Esophagus squamous epithelium (tissue), 5 donors: ENCODE measurements at regions not wholly inside any gene's neighbourhood (a gene's known extent, or its start where the extent isn't known, plus 50 kb on each side); places are given as distances from the start of the nearest gene placed in this dataset.

Experiments used
- DNase-seq: peaks from one replicate; lab custom pipeline; 2025; lab: John Stamatoyannopoulos, UW
- H3K27ac ChIP-seq, 4 donors: fragments of 200-600 bp; sonication (generic); one replicate each; pipeline ENCODE4 v1.5.1; 2016 to 2019; ENCODE audit warnings: mild to moderate bottlenecking in 1 of 4
- H3K27me3 ChIP-seq, 4 donors: fragments of 200-600 bp; sonication (generic); 1 replicate in 3 of 4; 2 replicates in 1 of 4; pipeline versions ENCODE4 v1.5.1 to v1.6.0; 2017 to 2021; ENCODE audit warnings: antibody characterized with exemption in 1 of 4
- H3K36me3 ChIP-seq, 3 donors: fragments of 200-600 bp; sonication (generic); one replicate each; pipeline ENCODE4 v1.5.1; 2016 to 2019
- H3K4me1 ChIP-seq, 3 donors: fragments of 200-600 bp; sonication (generic); one replicate each; pipeline ENCODE4 v1.5.1; 2017 to 2019
- H3K4me3 ChIP-seq, 4 donors: fragments of 200-600 bp; sonication (generic); 1 replicate in 3 of 4; 2 replicates in 1 of 4; pipeline ENCODE4 v1.5.1; 2016 to 2019; ENCODE audit warnings: mild to moderate bottlenecking in 2 of 4, moderate library complexity in 1 of 4
- H3K9me3 ChIP-seq, 3 donors: fragments of 200-600 bp; sonication (generic); one replicate each; pipeline ENCODE4 v1.5.1; 2016 to 2019
- POLR2A ChIP-seq, 4 donors: fragments of 450-650 bp; IDR thresholded peaks; one replicate each; pipeline ENCODE4 v1.6.1; 2017; ENCODE audit warnings: antibody characterized with exemption in 4 of 4, mild to moderate bottlenecking in 4 of 4, moderate library complexity in 3 of 4
- WGBS, 2 donors: methylation state at CpG; one replicate each; pipeline ENCODE4 v1.1.5; 2018; 5-methylcytosine and 5-hydroxymethylcytosine counted together
- intact Hi-C: fragments of 100-400 bp; cut with DNase I; formaldehyde crosslinking; loops from one replicate; pipeline ENCODE4 v1.15.0; 2022
- TF ChIP-seq, protein P1 (sequence below), 6 experiments: fragments of 450-650 bp in 4 of 6; fragments of 200-600 bp in 2 of 6; sonication (generic) in 2 of 6; IDR thresholded peaks; one replicate each; pipeline ENCODE4 v1.5.1; 2016 to 2019; ENCODE audit warnings: antibody characterized with exemption in 6 of 6, mild to moderate bottlenecking in 4 of 6, moderate library complexity in 4 of 6
- donor health status: DM: yes; HTN: yes; CAD: no.

DNA sequence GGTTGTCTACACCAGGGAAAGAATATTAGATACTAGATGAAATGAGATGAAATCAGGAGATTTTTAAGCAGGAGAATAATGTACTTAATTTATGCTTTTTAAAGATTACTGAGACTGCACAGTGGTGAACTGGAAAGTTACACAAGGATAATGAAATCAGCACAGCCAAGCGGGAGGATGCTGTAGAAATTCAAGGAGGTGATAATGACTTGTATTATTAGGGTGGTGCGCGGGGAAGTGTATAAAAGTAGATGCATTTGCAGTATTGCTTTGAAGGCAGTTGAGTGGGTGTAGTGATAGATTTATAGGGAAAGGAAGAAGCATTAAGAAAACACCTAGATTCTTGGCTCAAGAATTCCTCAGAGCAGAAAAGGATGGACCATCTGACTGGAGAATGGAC lies 359.5 kb upstream of the SPHKAP start:
- Histone ChIP-seq H3K4me1 (no peaks in the 10 kb centered on the region), H3K27ac (no peak overlapping the region), H3K4me3 (no peak overlapping the region), H3K36me3 (no peaks in the 10 kb centered on the region), H3K9me3 (peaks cover 0 to 5% (median 0%) of the 10 kb centered on the region in 3 donors), H3K27me3 (no peaks in the 10 kb centered on the region)
- intact Hi-C loops = no loop called here
- 91 to 92% methylated on average over 3 of the region's 3 CpGs for WGBS, 2 donors
- DNase-seq = no peak
- TF ChIP-seq, protein P1, sequence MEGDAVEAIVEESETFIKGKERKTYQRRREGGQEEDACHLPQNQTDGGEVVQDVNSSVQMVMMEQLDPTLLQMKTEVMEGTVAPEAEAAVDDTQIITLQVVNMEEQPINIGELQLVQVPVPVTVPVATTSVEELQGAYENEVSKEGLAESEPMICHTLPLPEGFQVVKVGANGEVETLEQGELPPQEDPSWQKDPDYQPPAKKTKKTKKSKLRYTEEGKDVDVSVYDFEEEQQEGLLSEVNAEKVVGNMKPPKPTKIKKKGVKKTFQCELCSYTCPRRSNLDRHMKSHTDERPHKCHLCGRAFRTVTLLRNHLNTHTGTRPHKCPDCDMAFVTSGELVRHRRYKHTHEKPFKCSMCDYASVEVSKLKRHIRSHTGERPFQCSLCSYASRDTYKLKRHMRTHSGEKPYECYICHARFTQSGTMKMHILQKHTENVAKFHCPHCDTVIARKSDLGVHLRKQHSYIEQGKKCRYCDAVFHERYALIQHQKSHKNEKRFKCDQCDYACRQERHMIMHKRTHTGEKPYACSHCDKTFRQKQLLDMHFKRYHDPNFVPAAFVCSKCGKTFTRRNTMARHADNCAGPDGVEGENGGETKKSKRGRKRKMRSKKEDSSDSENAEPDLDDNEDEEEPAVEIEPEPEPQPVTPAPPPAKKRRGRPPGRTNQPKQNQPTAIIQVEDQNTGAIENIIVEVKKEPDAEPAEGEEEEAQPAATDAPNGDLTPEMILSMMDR (IDR thresholded peaks at IDR 0.05) = no peak
- TF ChIP-seq POLR2A (IDR thresholded peaks at IDR 0.05) = no peak

DNA sequence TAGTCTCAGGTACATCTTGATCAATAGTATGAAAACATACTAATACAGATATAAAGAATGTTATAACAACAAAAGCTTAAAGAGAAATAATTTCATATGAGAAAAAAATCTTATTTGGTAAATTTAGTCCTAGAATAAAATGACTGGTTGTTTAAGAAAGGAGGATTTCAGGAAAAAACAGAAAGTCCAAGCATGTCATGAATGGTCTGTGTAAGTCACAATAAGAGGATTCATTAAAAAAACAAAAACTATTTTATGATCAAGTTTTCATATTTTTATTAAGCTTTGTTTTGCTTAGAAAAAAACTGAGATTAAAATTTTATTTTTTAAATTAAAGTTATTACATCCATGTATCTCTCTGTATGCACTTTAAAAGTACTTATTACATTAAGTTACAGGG lies 353.9 kb upstream of the SPHKAP start:
- no peak overlapping the region for H3K27ac ChIP-seq
- no peaks in the 10 kb centered on the region for H3K36me3 ChIP-seq

DNA sequence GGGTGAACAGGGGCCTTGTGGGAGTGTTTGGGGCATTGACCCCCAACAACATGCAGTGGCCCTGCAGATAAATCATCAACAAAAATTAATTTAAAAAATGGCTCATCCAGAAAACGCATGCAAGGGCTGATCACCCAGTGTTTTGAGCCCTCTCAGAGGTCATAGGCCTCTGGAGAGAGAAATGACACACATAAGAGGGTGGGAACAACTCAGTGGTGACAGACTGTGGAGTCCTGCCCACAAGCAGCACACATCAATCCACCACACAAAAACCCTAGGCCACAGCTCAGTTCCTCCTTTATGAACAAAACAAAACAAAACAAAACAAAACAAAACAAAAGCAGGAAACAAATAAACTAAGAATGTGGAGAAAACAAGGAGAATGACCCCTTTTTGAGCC lies 351.7 kb upstream of the SPHKAP start:
- TF ChIP-seq, protein P1 (IDR thresholded peaks at IDR 0.05) = no peak
- TF ChIP-seq POLR2A (IDR thresholded peaks at IDR 0.05) = no peak
- intact Hi-C loops = no loop called here

More for the DNA sequence above, 353.9 kb upstream of the SPHKAP start:
- no peak overlapping the region for H3K4me3 ChIP-seq
- peaks cover 0 to 8% (median 0%) of the 10 kb centered on the region in 3 donors for H3K9me3 ChIP-seq
- intact Hi-C loops = no loop called here
- H3K4me1 ChIP-seq = no peaks in the 10 kb centered on the region
- TF ChIP-seq, protein P1 (IDR thresholded peaks at IDR 0.05) = no peak
- TF ChIP-seq POLR2A (IDR thresholded peaks at IDR 0.05) = no peak
- no peak for DNase-seq
- H3K27me3 ChIP-seq = no peaks in the 10 kb centered on the region

DNA sequence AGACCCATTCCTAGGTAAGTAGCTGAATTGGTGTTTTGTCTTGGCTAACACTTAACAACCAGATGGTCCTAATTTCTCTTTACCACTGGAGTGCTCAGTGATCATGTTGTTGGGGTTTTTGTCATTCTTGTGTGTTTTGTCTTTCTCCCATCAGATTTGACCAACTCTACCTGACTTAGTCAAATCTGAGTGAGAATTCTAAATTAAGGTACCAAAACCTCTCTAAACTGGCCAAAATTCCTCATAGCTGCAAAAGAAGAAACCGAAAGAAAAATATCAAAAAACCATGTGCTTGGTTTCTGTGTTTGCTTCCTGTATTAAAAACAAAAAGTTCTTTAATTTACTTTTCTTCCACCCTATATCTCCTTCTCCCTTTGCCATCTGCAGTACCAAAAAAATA lies 350.7 kb upstream of the SPHKAP start:
- Histone ChIP-seq H3K9me3 (peaks cover 0 to 8% (median 0%) of the 10 kb centered on the region in 3 donors), H3K27me3 (no peaks in the 10 kb centered on the region), H3K4me3 (no peak overlapping the region), H3K4me1 (no peaks in the 10 kb centered on the region), H3K27ac (no peak overlapping the region), H3K36me3 (no peaks in the 10 kb centered on the region)
- no peak for DNase-seq
- TF ChIP-seq POLR2A (IDR thresholded peaks at IDR 0.05) = no peak
- TF ChIP-seq, protein P1 (IDR thresholded peaks at IDR 0.05) = no peak
- intact Hi-C loops = no loop called here
- WGBS, 2 donors = 67 to 70% methylated on average over 1 of the region's 1 CpG

More for the DNA sequence above, 351.7 kb upstream of the SPHKAP start:
- no peak overlapping the region for H3K27ac ChIP-seq
- H3K4me1 ChIP-seq = no peaks in the 10 kb centered on the region
- H3K9me3 ChIP-seq = peaks cover 0 to 8% (median 0%) of the 10 kb centered on the region in 3 donors
- 53 to 67% methylated on average over 1 of the region's 1 CpG for whole genome bisulfite sequencing, 2 donors
- no peak for DNase-seq
- H3K36me3 ChIP-seq = no peaks in the 10 kb centered on the region
- H3K4me3 ChIP-seq = no peak overlapping the region
- no peaks in the 10 kb centered on the region for H3K27me3 ChIP-seq

DNA sequence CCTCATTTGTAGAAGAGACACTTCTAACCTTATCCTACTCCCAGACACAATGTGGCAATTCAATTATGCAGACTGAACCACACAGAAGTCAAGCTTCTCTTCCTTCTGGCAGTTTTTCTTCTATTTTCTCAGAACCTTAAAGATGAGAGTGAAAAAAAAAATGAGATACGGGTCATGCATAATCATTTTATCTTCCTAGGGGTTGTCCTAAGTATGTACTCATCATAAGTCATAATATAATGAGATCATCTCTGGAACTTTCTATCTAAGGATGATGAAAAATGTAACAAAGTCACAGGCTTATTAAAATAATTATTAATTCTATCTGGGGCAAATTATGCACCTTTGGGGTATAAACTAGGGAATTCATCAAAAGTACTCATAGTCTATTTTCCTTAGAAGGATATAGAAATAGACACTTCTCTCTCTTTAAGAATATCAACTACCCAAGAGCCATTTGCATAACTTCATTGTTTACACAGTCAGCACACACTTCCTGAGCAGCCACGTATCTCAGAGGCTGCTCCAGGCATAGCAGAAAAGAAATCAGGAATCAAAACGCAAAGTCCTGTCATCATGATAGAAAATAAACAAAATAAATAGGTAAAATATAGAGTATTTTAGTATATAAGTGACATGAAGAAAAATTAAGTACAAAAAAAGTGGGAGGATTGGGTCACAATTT lies 345.9 kb upstream of the SPHKAP start:
- intact Hi-C loops = no loop called here
- Histone ChIP-seq H3K27ac (no peak overlapping the region), H3K4me1 (no peaks in the 10 kb centered on the region), H3K36me3 (no peaks in the 10 kb centered on the region), H3K9me3 (peaks cover 0 to 5% (median 0%) of the 10 kb centered on the region in 3 donors), H3K4me3 (no peak overlapping the region), H3K27me3 (no peaks in the 10 kb centered on the region)
- DNase-seq = no peak
- TF ChIP-seq, protein P1 (IDR thresholded peaks at IDR 0.05) = no peak
- TF ChIP-seq POLR2A (IDR thresholded peaks at IDR 0.05) = no peak
- 38 to 41% methylated on average over 3 of the region's 3 CpGs for WGBS, 2 donors
